ENCODE measurements at regions not wholly inside any gene's neighbourhood (a gene's known extent, or its start where the extent isn't known, plus 50 kb on each side); places are given as distances from the start of the nearest gene placed in this dataset.
"Not testable (repeated sequence)": the region's sequence is repeated elsewhere in the genome, so short reads cannot be mapped to it uniquely, and the experiment has no call there.

DNA sequence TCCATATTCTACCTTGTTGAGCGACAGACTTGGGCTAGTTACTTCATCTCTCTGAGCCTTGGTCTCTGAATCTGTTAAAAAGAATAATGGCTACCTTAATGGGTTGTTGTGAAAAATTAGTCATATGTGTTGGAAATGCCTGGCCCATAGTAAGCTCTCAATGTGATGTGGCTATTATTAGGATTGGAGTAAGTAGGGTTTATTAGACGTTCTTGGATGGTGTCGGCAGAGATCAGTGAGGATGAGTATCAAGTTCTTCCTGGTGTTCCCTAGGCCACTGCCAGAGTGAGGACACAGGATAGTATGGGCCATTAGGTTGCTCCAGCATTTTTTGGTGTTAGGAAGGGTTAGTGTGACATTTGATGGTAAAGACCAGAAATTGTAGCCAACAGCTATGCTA is 121.1 kb upstream of the DUSP10 start:
- TF ChIP-seq, protein P1, sequence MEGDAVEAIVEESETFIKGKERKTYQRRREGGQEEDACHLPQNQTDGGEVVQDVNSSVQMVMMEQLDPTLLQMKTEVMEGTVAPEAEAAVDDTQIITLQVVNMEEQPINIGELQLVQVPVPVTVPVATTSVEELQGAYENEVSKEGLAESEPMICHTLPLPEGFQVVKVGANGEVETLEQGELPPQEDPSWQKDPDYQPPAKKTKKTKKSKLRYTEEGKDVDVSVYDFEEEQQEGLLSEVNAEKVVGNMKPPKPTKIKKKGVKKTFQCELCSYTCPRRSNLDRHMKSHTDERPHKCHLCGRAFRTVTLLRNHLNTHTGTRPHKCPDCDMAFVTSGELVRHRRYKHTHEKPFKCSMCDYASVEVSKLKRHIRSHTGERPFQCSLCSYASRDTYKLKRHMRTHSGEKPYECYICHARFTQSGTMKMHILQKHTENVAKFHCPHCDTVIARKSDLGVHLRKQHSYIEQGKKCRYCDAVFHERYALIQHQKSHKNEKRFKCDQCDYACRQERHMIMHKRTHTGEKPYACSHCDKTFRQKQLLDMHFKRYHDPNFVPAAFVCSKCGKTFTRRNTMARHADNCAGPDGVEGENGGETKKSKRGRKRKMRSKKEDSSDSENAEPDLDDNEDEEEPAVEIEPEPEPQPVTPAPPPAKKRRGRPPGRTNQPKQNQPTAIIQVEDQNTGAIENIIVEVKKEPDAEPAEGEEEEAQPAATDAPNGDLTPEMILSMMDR (IDR thresholded peaks at IDR 0.05; ENCODE audit: unreplicated experiment) = no peak
- H3K27me3 Mint-ChIP-seq (ENCODE audit: unreplicated experiment) = no peaks in the 10 kb centered on the region
- CTCF ChIA-PET = no interaction called here
- H3K36me3 Mint-ChIP-seq (ENCODE audit: insufficient read depth, unreplicated experiment) = no peaks in the 10 kb centered on the region
- H3K4me3 Mint-ChIP-seq (ENCODE audit: low read depth, unreplicated experiment) = no peak overlapping the region
- intact Hi-C loops (cut with micrococcal nuclease; ENCODE audit: unreplicated experiment) = no loop called here
- no peaks in the 10 kb centered on the region for H3K4me1 Mint-ChIP-seq (ENCODE audit: low read depth, unreplicated experiment)
- peaks cover 3% of the 10 kb centered on the region for H3K9me3 Mint-ChIP-seq (ENCODE audit: low read depth, unreplicated experiment)
- no TSS peak for BruUV-seq (replicated peaks)
- DNase-seq = no peak
- H3K27ac Mint-ChIP-seq (ENCODE audit: unreplicated experiment) = no peak overlapping the region

DNA sequence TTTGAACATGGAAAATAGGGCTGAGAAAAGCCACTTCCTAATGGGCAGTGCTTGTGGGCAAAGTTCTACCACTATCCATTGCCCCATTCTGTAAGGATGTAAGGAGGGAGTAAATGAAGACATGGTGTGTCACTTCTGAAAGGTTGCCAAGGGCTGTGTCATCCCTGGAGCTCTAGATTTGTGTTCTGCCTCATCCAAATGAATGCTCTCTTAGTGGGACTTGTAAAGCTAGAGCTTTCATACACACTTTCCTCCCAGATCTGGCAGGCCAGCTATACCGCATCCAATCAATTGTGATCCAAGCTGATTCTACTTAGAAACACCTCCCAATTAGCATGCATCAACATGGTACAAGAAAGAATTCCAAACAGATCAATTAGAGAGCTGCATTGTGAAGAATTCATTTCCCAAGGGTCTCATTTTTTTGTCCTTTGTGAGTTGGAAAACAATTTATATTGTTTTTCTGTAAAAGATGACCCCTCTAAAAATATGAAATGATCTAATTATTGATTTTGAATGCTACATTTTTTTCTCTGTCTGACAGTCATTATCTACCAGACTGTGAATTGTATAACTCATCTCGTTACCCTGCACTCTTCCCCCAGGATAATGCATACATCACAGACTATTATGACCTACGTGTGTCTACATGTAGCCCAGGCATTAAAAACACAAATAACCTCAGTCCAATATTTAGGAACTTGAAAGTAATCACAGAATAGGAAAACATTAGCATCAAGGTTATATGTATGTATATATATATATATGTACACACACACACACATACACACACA is 117.1 kb upstream of the DUSP10 start:
- CTCF ChIA-PET = no interaction called here
- Mint-ChIP-seq H3K27ac (ENCODE audit: unreplicated experiment) (no peak overlapping the region), H3K4me1 (ENCODE audit: low read depth, unreplicated experiment) (no peaks in the 10 kb centered on the region), H3K4me3 (ENCODE audit: low read depth, unreplicated experiment) (no peak overlapping the region), H3K36me3 (ENCODE audit: insufficient read depth, unreplicated experiment) (no peaks in the 10 kb centered on the region), H3K27me3 (ENCODE audit: unreplicated experiment) (no peaks in the 10 kb centered on the region), H3K9me3 (ENCODE audit: low read depth, unreplicated experiment) (peaks cover 3% of the 10 kb centered on the region)
- intact Hi-C loops (cut with micrococcal nuclease; ENCODE audit: unreplicated experiment) = no loop called here
- no peak for DNase-seq
- TF ChIP-seq, protein P1 (IDR thresholded peaks at IDR 0.05; ENCODE audit: unreplicated experiment) = no peak
- BruUV-seq (replicated peaks) = no TSS peak

DNA sequence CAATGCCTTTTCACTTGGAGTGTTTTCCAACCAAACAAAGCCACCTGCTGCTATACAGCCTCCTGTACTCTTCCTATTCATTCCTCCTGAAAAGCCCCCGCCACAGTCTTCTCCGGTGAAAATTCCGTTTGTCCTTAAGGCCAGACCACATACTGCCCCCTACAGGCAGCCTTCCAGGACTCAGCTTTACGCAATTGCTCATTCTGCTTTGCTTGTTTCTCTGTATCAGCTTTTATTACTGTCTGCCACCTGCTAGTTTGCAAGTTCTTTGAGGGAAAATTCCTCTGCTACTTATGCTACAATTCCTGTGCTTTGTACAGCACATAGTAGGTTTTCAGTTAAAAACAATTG is 115.2 kb upstream of the DUSP10 start:
- CTCF ChIA-PET; BruUV-seq (replicated peaks); H3K27ac Mint-ChIP-seq (ENCODE audit: unreplicated experiment); H3K27me3 Mint-ChIP-seq (ENCODE audit: unreplicated experiment); H3K36me3 Mint-ChIP-seq (ENCODE audit: insufficient read depth, unreplicated experiment); H3K9me3 Mint-ChIP-seq (ENCODE audit: low read depth, unreplicated experiment); DNase-seq; H3K4me1 Mint-ChIP-seq (ENCODE audit: low read depth, unreplicated experiment); H3K4me3 Mint-ChIP-seq (ENCODE audit: low read depth, unreplicated experiment); intact Hi-C loops (cut with micrococcal nuclease; ENCODE audit: unreplicated experiment): not testable (repeated sequence)

DNA sequence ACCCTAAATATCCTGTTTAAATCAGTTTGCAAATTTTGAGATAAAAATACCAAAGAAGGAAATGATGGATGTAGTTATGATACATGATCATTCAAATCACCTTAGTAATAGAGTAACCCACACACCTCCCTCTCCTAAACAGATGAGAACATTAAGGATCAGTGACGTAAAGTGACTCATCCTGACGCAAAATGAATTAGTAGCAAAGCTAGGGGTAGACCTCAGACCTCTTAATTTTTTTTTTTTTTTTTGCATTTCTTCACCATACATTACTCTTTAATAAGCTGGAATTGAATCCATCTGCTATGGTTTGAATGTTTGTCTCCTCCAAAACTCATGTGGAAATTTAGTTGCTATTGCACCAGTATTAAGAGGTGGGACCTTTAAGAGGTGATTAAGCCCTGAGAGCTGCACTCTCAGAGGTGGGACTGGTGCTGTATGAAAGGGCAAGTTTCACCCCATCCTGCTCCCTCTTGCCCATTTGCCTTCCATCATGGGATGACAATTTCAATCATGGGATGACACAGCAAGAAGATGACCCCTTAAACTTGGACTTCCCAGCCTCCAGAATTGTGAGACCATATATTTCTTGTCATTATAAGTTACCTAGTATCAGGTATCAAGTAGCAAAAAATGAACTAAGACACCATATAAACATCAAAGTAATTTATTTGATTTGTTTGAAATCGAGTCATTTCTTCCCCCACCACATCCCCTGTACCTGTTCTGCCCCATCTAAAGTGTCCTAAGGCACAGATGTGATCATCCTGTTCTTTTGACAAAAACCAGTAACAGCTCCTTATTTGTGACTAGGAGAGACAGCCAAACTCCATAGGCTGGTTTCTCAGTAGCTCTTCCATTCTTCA is 114.6 kb upstream of the DUSP10 start:
- Mint-ChIP-seq H3K9me3 (ENCODE audit: low read depth, unreplicated experiment) (peaks cover 3% of the 10 kb centered on the region), H3K4me3 (ENCODE audit: low read depth, unreplicated experiment) (no peak overlapping the region), H3K27me3 (ENCODE audit: unreplicated experiment) (no peaks in the 10 kb centered on the region), H3K27ac (ENCODE audit: unreplicated experiment) (no peak overlapping the region), H3K4me1 (ENCODE audit: low read depth, unreplicated experiment) (peaks cover 3% of the 10 kb centered on the region), H3K36me3 (ENCODE audit: insufficient read depth, unreplicated experiment) (no peaks in the 10 kb centered on the region)
- intact Hi-C loops (cut with micrococcal nuclease; ENCODE audit: unreplicated experiment) = no loop called here
- TF ChIP-seq, protein P1 (IDR thresholded peaks at IDR 0.05; ENCODE audit: unreplicated experiment) = no peak
- BruUV-seq (replicated peaks) = no TSS peak
- CTCF ChIA-PET = interaction anchor here (0.7 kb wide), 1 partner anchor 13 kb away, joined by 3 read pairs; no protein-coding TSS in a partner anchor
- no peak for DNase-seq

All from Calu3 (cell line).